ENCODE measurements at regions not wholly inside any gene's neighbourhood (a gene's known extent, or its start where the extent isn't known, plus 50 kb on each side); places are given as distances from the start of the nearest gene placed in this dataset.

DNA sequence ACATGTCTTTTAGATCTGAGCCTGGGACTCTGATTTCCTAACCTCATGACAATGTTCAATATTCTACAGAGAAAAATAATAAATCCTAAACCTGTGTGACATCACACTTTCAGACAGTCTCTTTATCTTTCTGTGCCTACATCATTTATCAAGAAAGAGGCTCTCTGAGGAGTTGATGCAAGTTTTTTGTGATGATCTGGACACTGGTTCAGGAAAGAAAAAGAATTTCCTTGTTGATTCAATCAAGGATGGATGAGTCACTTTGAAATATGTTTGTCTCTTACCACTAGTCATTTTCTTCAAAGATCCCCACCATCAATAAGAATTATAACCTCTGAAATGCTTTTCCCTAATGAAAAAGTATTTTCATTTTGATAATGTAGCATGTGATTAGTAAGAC, 404.6 kb downstream of the WDR72 start:
- TF ChIP-seq, protein P1, sequence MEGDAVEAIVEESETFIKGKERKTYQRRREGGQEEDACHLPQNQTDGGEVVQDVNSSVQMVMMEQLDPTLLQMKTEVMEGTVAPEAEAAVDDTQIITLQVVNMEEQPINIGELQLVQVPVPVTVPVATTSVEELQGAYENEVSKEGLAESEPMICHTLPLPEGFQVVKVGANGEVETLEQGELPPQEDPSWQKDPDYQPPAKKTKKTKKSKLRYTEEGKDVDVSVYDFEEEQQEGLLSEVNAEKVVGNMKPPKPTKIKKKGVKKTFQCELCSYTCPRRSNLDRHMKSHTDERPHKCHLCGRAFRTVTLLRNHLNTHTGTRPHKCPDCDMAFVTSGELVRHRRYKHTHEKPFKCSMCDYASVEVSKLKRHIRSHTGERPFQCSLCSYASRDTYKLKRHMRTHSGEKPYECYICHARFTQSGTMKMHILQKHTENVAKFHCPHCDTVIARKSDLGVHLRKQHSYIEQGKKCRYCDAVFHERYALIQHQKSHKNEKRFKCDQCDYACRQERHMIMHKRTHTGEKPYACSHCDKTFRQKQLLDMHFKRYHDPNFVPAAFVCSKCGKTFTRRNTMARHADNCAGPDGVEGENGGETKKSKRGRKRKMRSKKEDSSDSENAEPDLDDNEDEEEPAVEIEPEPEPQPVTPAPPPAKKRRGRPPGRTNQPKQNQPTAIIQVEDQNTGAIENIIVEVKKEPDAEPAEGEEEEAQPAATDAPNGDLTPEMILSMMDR (IDR thresholded peaks at IDR 0.05; ENCODE audit: low read depth, low read length) = no peak
- in situ Hi-C loops (cut with HindIII; ENCODE audit: low sequenced_read_pairs) = no loop called here

DNA sequence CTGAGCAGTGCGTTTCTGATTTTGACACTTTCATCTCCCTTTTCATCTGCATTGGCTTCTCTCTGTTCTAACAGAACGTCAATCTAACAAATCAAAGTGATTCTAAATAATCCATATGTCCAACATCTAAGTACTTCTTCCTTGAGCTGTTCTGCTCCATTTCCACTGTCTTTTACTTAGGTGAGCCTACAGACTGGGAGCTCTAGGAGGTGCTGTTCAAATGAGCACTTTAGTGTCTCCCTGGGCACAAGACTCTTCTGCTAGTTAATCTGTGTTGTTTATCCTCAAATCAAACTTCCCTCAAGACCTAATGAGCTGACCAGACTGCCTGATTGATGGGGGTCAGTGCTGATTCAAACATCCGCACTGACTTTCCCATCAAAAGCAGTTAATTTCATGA, 408.1 kb downstream of the WDR72 start:
- no peak for DNase-seq (ENCODE audit: low read depth, low spot score)
- in situ Hi-C loops (cut with HindIII; ENCODE audit: low sequenced_read_pairs) = no loop called here
- TF ChIP-seq, protein P1 (IDR thresholded peaks at IDR 0.05; ENCODE audit: low read depth, low read length) = no peak
- no peak overlapping the region for H3K4me3 ChIP-seq (ENCODE audit: low read depth, low read length)

More for the DNA sequence above, 404.6 kb downstream of the WDR72 start:
- H3K4me3 ChIP-seq (ENCODE audit: low read depth, low read length) = no peak overlapping the region
- no peak for DNase-seq (ENCODE audit: low read depth, low spot score)

DNA sequence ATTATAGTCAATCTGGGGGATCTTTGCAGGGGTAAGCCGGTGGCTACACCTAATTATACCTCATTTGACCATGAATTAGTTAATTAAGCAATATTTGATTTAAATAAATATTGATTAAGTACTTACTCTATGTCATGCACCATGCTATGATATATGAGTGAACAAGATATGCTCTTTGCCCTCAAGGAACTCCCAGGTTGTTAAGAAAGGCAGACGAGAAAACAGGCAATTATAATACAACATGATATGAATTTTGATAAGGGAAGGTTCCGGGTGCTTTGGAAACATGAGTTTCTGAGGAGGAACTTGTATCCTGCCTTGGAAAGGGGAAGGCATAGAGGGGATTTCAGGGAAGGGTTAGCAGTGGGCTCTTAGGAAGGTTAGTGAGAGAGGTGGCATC, 412.9 kb downstream of the WDR72 start:
- DNase-seq (ENCODE audit: low read depth, low spot score) = no peak
- TF ChIP-seq, protein P1 (IDR thresholded peaks at IDR 0.05; ENCODE audit: low read depth, low read length) = no peak
- in situ Hi-C loops (cut with HindIII; ENCODE audit: low sequenced_read_pairs) = no loop called here
- no peak overlapping the region for H3K4me3 ChIP-seq (ENCODE audit: low read depth, low read length)

DNA sequence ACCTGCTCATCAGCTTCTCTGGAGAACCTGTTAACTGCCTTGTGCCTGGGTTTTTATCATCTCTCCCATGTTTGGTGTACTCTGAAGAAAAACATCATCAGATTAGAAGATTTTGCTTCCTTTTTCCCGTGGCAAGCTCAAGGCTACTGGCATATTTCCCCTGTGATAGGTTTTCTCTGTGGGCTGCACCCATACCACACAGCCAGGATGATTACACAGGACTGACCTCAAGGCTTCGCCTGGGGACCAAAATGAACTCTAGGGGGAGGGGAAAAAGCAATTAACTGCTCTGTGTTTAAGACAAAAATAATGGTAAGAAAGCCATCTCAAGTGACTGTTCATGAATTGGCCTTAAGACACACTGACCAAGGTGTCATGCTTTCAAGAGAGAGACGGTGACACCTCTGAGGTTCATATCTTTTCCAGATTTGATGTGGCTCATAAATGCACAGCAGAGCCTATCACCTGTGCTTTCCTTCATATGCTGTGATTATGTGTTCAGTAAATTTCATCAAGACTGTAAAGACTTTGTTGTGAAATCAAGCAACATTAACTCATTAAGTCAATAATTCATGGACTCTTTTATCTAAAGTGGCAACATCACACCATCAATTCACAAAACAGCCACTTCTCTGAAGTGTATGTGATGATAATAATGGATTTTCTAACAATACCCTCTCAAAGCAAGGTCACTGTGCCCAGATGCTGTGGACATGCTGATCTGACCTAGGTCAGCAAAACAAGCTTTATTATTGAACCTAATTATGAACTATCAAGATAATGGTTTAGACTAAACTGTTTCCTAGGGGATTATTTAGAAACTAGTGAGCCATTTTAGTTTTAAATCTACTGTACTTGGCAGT, 427.9 kb downstream of the WDR72 start:
- DNase-seq (ENCODE audit: low read depth, low spot score) = no peak
- no peak overlapping the region for H3K4me3 ChIP-seq (ENCODE audit: low read depth, low read length)
- TF ChIP-seq, protein P1 (IDR thresholded peaks at IDR 0.05; ENCODE audit: low read depth, low read length) = no peak
- in situ Hi-C loops (cut with HindIII; ENCODE audit: low sequenced_read_pairs) = no loop called here

DNA sequence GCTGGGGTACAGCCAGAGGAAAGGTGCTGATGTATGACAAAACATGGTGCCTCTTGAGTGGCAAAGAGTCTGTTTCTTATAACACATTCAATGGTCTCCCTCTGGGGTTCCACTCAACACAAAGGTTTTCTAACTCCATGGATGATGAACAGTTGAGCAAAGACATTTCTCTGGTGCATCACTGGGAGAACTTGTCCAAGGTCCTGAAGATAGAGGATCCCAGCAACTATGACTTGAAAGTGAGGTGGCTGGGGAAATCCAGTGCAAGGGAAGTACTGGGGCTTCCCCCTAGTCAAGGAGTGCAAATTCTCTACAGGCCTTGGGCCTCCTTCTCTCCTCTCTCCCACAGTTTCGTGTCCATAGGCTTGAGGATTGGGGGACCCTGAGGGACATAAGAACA, 431.1 kb downstream of the WDR72 start:
- in situ Hi-C loops (cut with HindIII; ENCODE audit: low sequenced_read_pairs) = no loop called here
- no peak overlapping the region for H3K4me3 ChIP-seq (ENCODE audit: low read depth, low read length)
- DNase-seq (ENCODE audit: low read depth, low spot score) = no peak
- TF ChIP-seq, protein P1 (IDR thresholded peaks at IDR 0.05; ENCODE audit: low read depth, low read length) = no peak

DNA sequence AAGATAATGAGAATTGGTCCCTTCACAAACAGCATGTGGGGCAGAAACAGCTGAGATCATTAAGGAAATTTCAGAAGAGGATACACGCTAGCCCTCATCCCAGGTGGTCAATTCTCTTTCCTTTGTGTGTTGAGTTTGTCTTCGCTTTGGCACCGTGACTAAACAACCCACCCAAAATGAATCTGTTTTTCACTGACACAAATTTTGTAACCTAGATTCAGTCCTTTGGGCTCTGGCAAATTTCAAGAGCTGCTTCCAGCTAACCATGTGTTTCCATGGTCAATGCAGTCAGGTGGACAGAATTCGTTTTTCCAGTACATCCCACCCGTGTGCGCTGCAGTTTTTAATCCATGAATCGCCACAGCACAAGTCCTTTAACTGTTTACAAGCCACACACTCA, 435.4 kb downstream of the WDR72 start:
- in situ Hi-C loops (cut with HindIII; ENCODE audit: low sequenced_read_pairs) = no loop called here
- TF ChIP-seq, protein P1 (IDR thresholded peaks at IDR 0.05; ENCODE audit: low read depth, low read length) = no peak
- no peak for DNase-seq (ENCODE audit: low read depth, low spot score)
- H3K4me3 ChIP-seq (ENCODE audit: low read depth, low read length) = no peak overlapping the region

Measured in astrocyte of the spinal cord (primary cell).